Endodermal cell (in vitro differentiated cells): ENCODE measurements at regions not wholly inside any gene's neighbourhood (a gene's known extent, or its start where the extent isn't known, plus 50 kb on each side); places are given as distances from the start of the nearest gene placed in this dataset.

Experiments
- DNase-seq: peaks from one replicate; pipeline ENCODE4 v3.0.0-alpha.2; 2017
- H3K27ac ChIP-seq: 2 replicates; pipeline ENCODE4 v1.5.1; 2013; ENCODE audit warnings: mild to moderate bottlenecking, low read depth, low read length, moderate library complexity
- H3K27me3 ChIP-seq: 2 replicates; pipeline ENCODE4 v1.6.1; 2013; ENCODE audit warnings: mild to moderate bottlenecking, low read length, moderate library complexity; ENCODE audit not compliant: insufficient read depth, control insufficient read depth, poor library complexity, severe bottlenecking
- H3K36me3 ChIP-seq: 2 replicates; pipeline ENCODE4 v1.7.0; 2013; ENCODE audit warnings: mild to moderate bottlenecking, low read length, moderate library complexity; ENCODE audit not compliant: control insufficient read depth, insufficient read depth
- H3K4me1 ChIP-seq: one replicate; pipeline ENCODE4 v1.7.0; 2013; ENCODE audit warnings: low read length; ENCODE audit not compliant: control insufficient read depth, insufficient read depth
- H3K4me3 ChIP-seq: 2 replicates; pipeline ENCODE4 v1.5.1; 2013; ENCODE audit warnings: mild to moderate bottlenecking, low read length, moderate library complexity
- H3K9ac ChIP-seq: 2 replicates; pipeline ENCODE4 v1.6.1; 2013; ENCODE audit warnings: mild to moderate bottlenecking, low read length, moderate library complexity; ENCODE audit not compliant: poor library complexity, severe bottlenecking; ENCODE audit errors: extremely low read depth
- H3K9me3 ChIP-seq: 2 replicates; pipeline ENCODE4 v1.6.1; 2013; ENCODE audit warnings: mild to moderate bottlenecking, low read length, moderate library complexity; ENCODE audit not compliant: control insufficient read depth
- H3K27ac Mint-ChIP-seq: 2 replicates; pipeline ENCODE4 v1.8.0; 2020; ENCODE audit warnings: mixed read lengths
- H3K27me3 Mint-ChIP-seq: 2 replicates; pipeline ENCODE4 v1.8.0; 2021; ENCODE audit warnings: mild to moderate bottlenecking, mixed read lengths; ENCODE audit not compliant: insufficient read depth
- H3K36me3 Mint-ChIP-seq: 2 replicates; pipeline ENCODE4 v1.8.0; 2020; ENCODE audit warnings: low read depth, mixed read lengths
- H3K4me1 Mint-ChIP-seq: 2 replicates; pipeline ENCODE4 v1.8.0; 2020; ENCODE audit warnings: mixed read lengths
- H3K4me3 Mint-ChIP-seq: 2 replicates; pipeline ENCODE4 v1.8.0; 2020; ENCODE audit warnings: mild to moderate bottlenecking, moderate library complexity, mixed read lengths
- H3K9me3 Mint-ChIP-seq: 2 replicates; pipeline ENCODE4 v1.8.0; 2020; ENCODE audit warnings: mild to moderate bottlenecking, mixed read lengths
- CTCF ChIP-seq: fragments of 200-600 bp; sonication (generic); conservative IDR thresholded peaks from 2 replicates; pipeline ENCODE4 v1.5.0; 2021; ENCODE audit warnings: antibody characterized with exemption, mild to moderate bottlenecking
- WGBS, 2 experiments: methylation state at CpG; one replicate each; pipeline versions ENCODE4 v1.1.5 to v1.1.7; 2013; ENCODE audit warnings: missing lambda C conversion rate in 2 of 2, mixed read lengths in 1 of 2; ENCODE audit not compliant: insufficient coverage in 1 of 2, insufficient read length in 1 of 2; 5-methylcytosine and 5-hydroxymethylcytosine counted together

- H3K27me3 Mint-ChIP-seq, result no peaks in the 10 kb centered on the region
- peaks cover 4% of the 10 kb centered on the region for H3K9me3 Mint-ChIP-seq
- H3K36me3 ChIP-seq, result no peaks in the 10 kb centered on the region
These were observed 881.9 kb downstream of the SLITRK6 start for GRCh38 chr13:84917252-84917878.

GRCh38 chr13:84912720-84913119 lies 886.5 kb downstream of the SLITRK6 start:
- Mint-ChIP-seq H3K36me3 (no peaks in the 10 kb centered on the region), H3K4me1 (no peaks in the 10 kb centered on the region), H3K27me3 (no peaks in the 10 kb centered on the region), H3K4me3 (no peak overlapping the region), H3K27ac (no peak overlapping the region), H3K9me3 (peaks cover 5% of the 10 kb centered on the region)
- no peak for TF ChIP-seq CTCF
- Histone ChIP-seq H3K27me3 (no peaks in the 10 kb centered on the region), H3K36me3 (no peaks in the 10 kb centered on the region), H3K9me3 (no peaks in the 10 kb centered on the region), H3K27ac (no peak overlapping the region), H3K9ac (no peak overlapping the region), H3K4me3 (no peak overlapping the region), H3K4me1 (no peaks in the 10 kb centered on the region)
- WGBS, 2 experiments, result 92 to 100% methylated on average over 2 of the region's 2 CpGs
- no peak for DNase-seq

More at GRCh38 chr13:84917252-84917878, 881.9 kb downstream of the SLITRK6 start:
- Mint-ChIP-seq H3K4me3 (no peak overlapping the region), H3K4me1 (no peaks in the 10 kb centered on the region), H3K36me3 (no peaks in the 10 kb centered on the region), H3K27ac (no peak overlapping the region)
- H3K27ac ChIP-seq, result no peak overlapping the region
- no peaks in the 10 kb centered on the region for H3K27me3 ChIP-seq
- no peak overlapping the region for H3K9ac ChIP-seq
- H3K9me3 ChIP-seq, result no peaks in the 10 kb centered on the region
- 100% methylated on average over 2 of the region's 4 CpGs; no CpG with 5 or more reads in 1 of the 2 experiments for WGBS, 2 experiments
- H3K4me1 ChIP-seq, result no peaks in the 10 kb centered on the region
- no peak overlapping the region for H3K4me3 ChIP-seq
- TF ChIP-seq CTCF, result peak; percentile 76
- DNase-seq, result no peak

GRCh38 chr13:84910423-84910822 lies 888.8 kb downstream of the SLITRK6 start:
- no peaks in the 10 kb centered on the region for H3K27me3 Mint-ChIP-seq
- DNase-seq, result no peak
- H3K27ac Mint-ChIP-seq, result no peak overlapping the region
- no peak overlapping the region for H3K4me3 ChIP-seq
- WGBS, 2 experiments, result 90% methylated on average over 2 of the region's 2 CpGs; no CpG with 5 or more reads in 1 of the 2 experiments
- H3K9me3 ChIP-seq, result no peaks in the 10 kb centered on the region
- no peak overlapping the region for H3K27ac ChIP-seq
- H3K4me3 Mint-ChIP-seq, result no peak overlapping the region
- H3K9me3 Mint-ChIP-seq, result peaks cover 5% of the 10 kb centered on the region
- H3K4me1 ChIP-seq, result no peaks in the 10 kb centered on the region
- TF ChIP-seq CTCF, result no peak
- no peaks in the 10 kb centered on the region for H3K36me3 ChIP-seq
- no peaks in the 10 kb centered on the region for H3K4me1 Mint-ChIP-seq
- no peak overlapping the region for H3K9ac ChIP-seq
- no peaks in the 10 kb centered on the region for H3K27me3 ChIP-seq
- H3K36me3 Mint-ChIP-seq, result no peaks in the 10 kb centered on the region
